Epithelial cell of proximal tubule (primary cell): ENCODE measurements at regions not wholly inside any gene's neighbourhood (a gene's known extent, or its start where the extent isn't known, plus 50 kb on each side); places are given as distances from the start of the nearest gene placed in this dataset.

Source experiments
- DNase-seq: peaks from one replicate; pipeline ENCODE4 v3.0.0-alpha.2; 2011; ENCODE audit warnings: low read depth
- H3K4me3 ChIP-seq: 2 replicates; pipeline ENCODE4 v1.5.1; 2011; ENCODE audit warnings: low read depth, mild to moderate bottlenecking, low read length
- CTCF ChIP-seq: conservative IDR thresholded peaks from 2 replicates; pipeline ENCODE4 v1.5.1; 2012; ENCODE audit warnings: low read depth, mild to moderate bottlenecking, low read length

- peak; percentile 64 for DNase-seq
- no peak for TF ChIP-seq CTCF
- no peak overlapping the region for H3K4me3 ChIP-seq
These were observed 84.2 kb downstream of the NDUFS5 start for GRCh38 chr1:39110325-39110851.

GRCh38 chr1:39110882-39111281 is 84.7 kb downstream of the NDUFS5 start:
- TF ChIP-seq CTCF: no peak
- H3K4me3 ChIP-seq: no peak overlapping the region
- no peak for DNase-seq

- TF ChIP-seq CTCF: no peak
- H3K4me3 ChIP-seq: no peak overlapping the region
- no peak for DNase-seq
These were observed 87.1 kb downstream of the NDUFS5 start for GRCh38 chr1:39113109-39113743.

- DNase-seq: no peak
- TF ChIP-seq CTCF: no peak
- no peak overlapping the region for H3K4me3 ChIP-seq
These were observed 89.0 kb upstream of the MACF1 start for GRCh38 chr1:39115271-39116110.

- no peak for TF ChIP-seq CTCF
- no peak for DNase-seq
- no peak overlapping the region for H3K4me3 ChIP-seq
These were observed 88.3 kb upstream of the MACF1 start for GRCh38 chr1:39116116-39116607.

- no peak for DNase-seq
- no peak overlapping the region for H3K4me3 ChIP-seq
- no peak for TF ChIP-seq CTCF
These were observed 87.4 kb upstream of the MACF1 start for GRCh38 chr1:39116860-39117728.
